ENCODE measurements at regions not wholly inside any gene's neighbourhood (a gene's known extent, or its start where the extent isn't known, plus 50 kb on each side); places are given as distances from the start of the nearest gene placed in this dataset.

DNA sequence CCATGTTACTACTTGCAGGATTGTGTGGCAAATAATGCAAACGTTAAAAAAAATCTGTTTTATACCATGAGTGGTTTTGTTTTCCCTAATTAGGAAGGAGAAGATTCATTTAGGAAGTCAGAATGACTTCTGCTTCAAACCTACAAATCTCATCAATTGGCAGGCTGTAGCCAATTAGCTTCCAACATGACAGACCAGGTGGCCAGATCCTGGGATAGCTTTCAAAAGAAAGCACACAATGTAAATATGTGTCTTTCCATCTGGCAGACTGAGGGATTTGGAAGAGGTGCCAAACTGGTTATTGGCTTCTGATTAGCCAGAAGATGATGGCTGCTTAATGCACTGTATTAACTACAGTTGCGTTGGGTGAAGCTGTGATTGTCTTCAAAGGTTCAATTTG, 432.8 kb downstream of the ANKRD50 start:
- DNase-seq, result no peak

DNA sequence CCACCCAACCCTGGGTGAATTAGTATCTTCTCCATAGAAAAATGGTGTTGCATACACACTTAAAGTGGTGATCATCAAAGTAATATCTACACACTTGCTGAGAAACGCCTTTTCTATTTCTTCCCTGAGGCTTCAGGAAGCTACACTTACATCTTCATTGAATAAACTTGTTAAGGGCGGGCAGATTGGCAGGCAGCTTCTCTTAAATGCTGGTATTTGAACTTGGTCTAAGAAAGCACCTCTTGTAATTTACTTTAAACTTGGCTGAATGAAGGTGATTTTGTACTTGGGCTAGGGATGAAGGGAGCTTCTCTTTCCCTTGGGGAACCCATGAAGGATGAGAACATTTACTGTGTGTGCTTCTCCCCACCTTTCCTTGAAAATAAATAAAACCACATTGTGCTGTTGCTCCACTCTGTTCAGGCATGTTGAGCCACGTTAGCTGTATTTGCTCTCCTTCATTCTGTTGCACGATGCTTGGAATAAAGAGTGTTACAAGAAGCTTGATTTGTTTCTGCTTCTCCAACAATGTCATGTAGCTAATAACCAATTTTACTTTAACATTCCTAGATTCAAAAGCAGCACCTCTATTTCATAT, 430.1 kb downstream of the ANKRD50 start:
- no peak for DNase-seq

DNA sequence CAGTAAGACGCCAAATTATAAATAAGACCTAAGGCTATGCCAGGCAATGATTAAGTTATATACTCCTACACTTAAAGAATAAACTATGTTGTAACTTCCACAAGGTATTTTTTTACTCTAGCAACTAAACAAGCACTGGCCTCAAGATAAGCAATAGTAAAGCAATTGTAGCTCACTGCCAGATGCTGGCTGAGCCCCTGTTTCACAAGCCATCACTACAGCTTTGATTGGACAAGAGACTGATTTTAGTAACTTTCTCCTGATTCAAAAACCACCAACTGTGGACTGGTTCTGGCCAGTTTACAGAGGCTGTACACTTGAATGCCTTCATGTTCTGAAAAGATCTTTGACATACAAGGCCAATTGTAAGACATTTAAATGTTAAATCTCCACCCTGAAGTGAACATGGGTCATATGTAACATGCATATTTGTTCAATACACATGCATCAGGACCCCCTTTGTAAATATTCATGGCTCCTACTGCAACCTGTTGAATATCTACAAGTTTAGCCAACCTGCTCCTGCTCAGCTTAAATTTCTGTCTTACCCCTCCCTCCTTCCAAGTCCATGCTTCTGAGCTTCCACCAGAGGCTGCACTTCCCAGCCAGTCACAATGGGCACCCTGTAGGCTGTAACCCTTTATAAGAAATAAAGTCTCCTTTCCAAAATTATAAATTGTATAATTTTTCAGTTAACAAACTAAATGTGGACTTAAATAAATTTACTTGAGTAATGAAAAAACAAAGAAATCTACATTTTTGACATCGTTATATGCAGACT, 423.6 kb downstream of the ANKRD50 start:
- DNase-seq, result no peak

DNA sequence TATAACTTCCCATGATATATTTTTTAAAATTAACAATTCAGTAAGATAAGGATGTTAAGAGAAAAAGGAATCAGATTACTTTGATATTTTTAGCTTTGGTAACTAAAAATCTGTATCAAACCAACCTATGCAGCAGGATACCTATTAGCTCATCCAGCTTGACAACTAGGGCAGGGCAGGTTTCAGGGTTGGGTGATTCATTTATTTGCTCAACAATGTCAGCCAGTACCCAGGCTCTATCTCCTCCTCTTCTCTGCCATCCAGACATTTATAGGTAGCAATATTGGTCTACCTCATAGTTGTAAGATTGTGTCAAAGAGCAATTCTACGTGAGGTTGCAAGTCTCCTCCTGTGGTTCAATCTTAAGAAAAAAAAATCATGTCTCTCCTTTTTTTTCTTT, 421.9 kb downstream of the ANKRD50 start:
- no peak for DNase-seq

DNA sequence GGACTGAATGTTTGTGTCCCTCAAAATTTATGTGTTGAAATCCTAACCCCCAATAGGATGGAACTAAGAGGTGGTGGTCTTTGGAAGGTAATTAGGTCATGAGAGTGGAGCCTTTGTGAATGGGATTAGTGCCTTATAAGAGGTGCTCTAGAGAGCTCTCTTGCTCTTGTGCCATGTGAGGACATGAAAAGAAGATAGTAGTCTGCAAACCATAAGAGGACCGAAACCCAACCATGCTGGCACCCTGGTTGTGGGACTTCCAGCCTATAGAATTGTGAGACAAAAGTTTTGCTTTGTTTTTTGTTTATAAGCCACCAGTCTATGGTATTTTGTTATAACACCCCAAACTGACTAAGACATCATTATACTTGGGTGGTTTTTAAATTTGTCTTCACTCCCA, 417.1 kb downstream of the ANKRD50 start:
- DNase-seq, result no peak

DNA sequence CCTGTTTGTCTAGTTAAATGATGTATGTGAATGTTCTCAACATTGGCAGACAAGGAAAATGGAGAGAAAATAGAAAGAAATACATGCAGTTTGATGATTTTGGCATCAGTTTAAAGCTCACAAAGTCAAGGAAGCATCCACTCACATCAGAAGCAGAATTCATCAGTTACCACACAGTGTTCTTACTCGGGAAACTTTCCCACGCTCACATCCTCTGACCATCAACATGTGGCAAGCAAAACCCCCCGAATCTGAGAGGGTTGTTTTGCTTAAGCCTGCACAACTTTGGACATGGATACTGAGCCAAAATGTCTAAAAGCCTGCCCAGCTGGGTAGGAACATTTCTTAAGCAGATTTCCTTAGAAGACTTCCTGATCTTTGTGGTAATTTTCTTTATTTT, 407.6 kb downstream of the ANKRD50 start:
- DNase-seq, result no peak

DNA sequence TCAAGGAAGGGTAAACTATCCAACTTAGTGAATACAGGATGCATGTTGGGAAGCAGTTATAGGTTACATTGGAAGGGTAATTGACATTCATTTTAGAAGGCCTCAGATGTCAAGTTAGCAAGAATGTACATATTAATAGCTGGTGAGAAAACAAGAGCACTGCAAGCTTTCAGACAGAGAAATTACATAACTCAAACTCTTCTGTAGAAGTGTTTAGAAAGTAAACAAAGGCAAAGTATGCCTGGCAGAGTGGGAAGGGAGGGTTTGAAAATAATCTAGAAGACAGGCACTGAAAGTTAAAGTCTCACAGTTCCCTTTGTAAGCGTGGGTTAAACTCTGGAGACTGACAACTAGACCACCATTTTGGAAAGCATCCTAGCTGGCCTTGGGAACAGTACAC, 406.2 kb downstream of the ANKRD50 start:
- DNase-seq, result no peak

DNA sequence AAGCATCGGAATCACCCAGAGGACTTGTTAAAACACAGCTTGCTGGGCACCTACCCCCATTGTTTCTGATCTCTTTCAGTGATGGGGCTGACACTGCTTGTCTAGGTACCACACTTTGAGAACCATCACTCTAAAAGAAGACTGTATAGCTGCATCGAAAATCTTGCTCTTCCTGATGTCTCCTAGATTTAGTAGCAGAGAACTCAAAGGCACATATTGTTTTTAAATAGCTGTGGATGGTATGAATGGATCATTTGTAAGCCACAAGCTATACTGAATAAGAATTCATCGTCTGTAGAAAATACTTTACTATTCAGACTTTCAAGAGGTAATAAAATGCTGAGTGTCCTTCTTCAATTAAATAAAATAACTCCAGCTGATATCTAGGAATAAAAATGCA, 405.4 kb downstream of the ANKRD50 start:
- no peak for DNase-seq

DNA sequence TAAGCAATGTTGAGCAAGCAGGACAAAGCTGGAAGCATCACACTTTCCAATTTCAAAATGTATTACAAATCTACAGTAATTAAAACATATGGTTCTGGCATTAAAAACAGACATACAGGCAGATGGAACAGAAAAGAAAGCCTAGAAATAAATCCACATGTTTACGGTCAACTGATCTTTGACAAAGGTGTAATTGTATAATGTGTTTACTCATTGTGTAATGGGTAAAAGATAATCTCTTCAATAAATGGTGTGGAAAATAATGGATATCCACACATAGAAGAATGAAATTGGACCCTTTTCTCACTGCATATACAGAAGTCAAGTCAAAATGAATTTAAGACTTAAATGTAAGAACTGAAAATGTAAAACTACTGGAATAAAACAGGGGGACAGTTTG, 394.2 kb downstream of the ANKRD50 start:
- no peak for DNase-seq

DNA sequence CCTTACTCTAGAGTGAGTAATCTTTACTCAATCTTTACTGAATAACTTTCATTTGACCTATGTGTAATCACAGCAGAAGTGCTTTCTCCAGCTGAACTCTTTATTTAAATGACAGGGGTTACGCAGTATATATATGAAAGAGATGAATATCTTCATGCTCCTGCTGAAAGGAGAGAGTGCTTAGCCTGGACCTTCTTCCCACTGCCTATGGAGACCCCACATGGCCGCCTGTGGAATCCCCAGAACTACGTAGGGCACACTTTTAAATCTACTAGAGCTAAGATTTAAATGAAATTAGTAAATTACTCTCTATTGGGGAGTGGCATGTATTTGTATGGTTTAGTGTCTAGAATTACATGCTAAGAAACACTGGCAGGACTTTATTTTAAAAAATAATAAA, 391.2 kb downstream of the ANKRD50 start:
- no peak for DNase-seq

DNA sequence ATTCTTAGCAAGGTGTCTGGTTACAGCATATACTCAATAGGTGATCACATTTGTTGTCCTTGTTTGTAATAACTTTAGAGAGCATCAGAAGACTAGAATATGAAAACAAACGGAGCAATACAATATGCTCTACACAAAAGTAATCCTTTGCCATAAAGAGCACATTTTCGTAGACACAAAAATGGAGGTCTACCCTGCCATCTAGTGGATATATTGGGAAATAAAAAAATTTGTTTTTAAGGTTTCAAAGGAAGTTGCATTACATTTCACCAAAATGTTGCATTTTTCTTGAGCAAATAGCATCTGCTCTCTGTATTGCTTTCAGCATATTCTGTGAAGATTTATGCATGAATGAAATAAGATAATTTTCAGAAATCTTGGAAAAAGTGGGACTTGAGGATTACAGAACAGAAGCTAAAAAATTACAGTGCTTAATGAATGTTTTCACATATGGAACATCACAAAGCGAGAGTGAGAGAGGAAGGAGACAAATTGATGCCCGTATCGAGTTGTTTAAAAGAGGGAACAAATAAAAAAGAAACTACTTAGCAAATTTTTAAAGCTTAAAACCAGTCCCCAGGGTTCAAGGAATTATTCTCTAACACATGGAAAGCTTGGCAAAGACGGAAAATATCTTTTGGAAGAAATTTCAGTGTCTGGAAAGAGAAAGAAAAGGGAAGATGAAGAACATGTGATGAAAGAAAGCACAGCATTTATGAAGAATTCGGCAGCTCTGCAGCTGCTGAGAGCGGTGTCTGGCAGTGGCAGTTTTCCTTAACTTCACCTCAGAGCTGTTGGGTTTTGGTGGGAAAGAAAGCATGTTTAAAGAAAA, 390.1 kb downstream of the ANKRD50 start:
- no peak for DNase-seq

DNA sequence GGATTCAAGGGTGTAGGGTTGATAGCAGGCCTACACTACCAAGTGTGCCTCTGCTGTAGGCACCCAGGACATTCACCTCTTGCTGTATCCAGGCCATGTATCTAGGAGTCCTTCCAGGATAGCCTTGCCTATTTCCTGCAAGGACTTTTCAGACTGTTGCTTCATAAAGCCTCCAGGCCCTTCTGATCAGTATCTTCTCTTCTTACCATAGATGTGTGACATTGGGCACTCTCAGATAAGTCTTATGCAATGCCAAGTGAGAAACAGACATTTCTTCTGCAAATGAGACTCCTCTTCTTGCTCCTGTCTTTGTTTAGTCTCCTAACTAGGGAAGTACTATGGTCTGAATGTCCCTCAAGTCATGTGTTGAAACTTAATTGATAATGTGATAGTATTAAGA, 386.8 kb downstream of the ANKRD50 start:
- DNase-seq, result no peak

DNA sequence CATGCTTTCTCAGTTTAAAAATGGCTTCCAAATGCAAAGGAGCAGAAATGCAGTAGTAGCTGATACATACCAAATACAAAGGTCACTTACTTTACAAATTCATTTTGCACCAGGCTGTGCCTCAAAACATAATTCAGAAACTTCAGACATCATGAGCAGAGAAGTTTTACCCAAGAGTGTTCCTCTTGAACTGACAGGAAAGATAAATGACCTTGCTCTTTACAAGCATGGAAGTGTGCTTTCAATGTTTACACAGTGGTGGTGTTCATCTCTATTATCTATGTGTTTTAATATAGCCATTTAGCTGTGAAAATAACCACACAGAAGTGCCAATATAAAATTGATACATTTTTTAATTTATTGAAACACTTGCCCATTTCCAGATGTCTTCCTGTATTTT, 383.4 kb downstream of the ANKRD50 start:
- no peak for DNase-seq

DNA sequence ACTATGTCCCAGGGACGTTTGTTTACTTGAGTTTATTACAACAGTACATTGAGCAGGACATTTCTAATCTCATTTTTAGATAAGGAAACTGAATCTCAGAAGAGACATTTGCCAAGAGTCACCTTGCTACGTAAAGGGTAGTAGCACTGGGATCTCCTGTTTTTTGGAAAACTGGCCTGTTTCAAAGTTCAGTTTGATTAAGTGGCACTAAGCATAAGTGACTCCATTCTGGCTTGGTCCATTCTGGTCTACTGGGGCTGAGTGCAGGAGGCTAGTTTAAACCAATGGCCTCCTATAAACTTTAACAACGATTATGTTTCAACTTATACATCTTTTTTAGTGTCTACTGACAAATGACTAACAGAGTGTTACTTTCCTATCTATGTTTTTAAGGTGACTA, 382.5 kb downstream of the ANKRD50 start:
- DNase-seq, result no peak

DNA sequence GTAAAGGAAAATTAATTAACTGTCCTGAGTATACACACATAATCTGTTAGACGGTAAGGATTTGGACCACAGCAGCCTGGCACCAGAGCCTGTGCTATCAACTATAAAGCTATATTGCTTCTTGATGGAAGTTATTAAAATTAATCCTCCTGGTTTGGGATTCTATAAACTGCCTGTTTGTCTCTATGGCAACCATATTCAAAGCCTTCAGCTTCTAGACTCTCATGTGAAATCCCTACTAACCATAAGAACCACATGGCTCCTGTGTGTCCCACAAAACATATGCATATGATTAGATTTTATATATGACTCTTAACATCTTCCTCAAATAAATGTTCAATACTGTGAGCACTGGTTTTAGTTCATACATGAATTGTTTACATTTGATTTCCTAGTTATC, 380.8 kb downstream of the ANKRD50 start:
- no peak for DNase-seq

DNA sequence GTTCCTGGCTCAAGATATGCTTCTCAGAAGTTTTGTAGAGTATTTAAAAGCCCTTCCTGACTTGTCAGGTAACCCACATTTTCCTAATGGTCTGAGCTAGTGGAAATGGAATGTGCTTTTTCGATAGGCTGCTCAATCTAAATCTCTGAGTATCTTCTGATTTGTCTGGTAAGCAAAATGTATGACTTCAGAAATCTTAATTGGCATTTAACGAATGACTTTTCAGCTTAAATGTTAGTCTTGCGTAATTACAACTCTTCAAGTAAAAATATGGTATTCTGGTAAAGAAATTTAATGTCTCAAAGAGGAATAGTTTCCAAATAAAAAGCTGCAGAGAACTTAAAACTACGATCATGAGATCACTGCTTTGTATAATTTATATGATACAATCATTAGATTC, 379.1 kb downstream of the ANKRD50 start:
- no peak for DNase-seq

DNA sequence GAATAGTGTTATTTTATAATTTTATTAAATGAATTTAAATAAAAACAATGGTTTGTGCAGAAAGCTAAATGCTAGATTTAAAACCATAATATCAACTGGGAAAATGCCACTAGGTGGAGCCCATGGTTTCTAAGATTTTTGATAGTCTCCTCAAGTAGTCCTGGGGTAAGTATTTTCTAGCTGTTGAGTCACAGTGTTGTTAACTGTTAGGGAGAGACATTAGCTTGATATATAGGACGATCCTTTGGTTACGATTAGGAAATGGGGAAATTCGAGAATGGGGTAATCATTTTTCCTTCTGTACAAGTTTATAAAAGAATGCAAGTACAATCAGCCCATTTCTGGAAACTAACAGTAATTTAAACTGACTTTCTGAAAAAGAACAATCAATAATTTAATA, 378.4 kb downstream of the ANKRD50 start:
- no peak for DNase-seq

DNA sequence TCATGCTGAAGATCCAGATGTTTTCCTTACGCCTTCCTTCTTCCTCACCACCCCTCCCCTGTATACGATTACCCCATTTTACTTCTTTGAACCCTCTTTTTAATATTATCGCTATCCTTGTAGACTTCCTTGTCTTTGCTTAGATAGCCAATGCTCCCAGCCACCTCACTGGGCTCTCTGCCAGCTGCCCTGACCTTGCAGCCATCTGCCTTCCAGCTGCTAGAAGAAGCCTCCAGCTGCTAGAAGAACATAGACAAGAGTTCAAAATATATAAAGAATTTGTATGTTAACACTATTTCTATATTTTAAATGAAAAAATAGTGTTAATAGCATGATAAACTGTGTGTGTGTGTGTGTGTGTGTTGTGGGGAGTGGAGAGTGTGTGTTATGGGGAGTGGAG, 374.7 kb downstream of the ANKRD50 start:
- DNase-seq, result no peak

DNA sequence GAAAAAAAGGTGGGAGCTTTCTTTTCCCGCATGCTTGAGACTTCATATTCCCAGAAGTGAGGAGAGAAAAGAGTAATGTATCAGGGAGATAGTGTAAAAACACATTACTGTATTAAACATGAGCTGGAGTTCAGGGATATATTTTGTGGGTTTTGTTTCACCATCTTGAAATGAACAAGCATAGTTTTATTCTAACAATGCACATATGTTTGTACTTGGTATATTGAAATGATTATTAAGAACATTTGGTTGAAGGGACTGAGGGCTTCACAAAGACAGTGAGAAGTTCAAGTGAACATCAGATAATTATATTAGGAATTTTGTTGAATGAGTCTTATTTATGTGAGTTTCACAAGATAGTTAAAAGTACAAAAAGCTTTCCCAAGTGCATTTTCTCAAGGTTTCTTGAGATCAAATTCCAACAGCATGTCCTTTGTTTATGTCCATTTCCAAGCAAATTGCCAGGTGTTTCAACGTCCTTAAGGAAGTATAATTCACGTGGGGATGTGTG, 368.8 kb downstream of the ANKRD50 start:
- no peak for DNase-seq

DNA sequence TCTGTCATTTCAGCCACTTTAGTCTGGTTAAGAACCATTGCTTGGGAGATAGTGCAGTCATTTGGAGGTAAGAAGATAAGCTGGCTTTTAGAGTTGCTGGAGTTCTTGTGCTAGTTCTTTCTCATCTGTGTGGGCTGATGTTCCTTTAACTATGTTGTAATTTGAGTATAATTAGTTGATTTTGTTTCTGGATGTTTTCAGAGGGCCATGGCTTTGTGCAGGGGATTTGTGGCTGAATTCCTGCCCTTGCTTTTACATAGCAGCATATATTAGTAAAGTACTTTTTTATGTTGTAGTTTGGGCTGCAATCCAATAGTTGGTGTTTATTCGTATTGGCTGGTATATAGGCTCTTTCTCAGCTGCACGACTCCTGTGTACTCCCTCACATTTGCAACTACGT, 339.6 kb downstream of the ANKRD50 start:
- DNase-seq, result no peak

DNA sequence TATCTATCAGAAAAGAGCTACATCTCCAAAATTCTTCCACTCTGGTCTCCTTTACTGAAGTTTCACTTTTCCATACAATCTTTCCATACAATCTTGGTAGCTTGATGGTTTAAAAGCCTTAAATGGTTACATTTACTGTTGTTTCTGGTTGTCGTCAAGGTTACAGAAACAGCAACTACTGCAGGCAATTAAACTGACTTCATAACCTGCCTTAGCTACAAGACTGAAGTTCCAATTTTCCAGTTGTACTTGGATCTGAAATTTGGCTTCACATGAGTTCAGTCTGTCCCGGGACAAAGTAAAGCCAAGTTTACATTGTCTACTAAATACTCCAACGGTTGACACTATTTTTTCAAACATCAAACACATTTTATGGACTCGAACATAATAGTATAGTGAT, 326.4 kb downstream of the ANKRD50 start:
- no peak for DNase-seq

DNA sequence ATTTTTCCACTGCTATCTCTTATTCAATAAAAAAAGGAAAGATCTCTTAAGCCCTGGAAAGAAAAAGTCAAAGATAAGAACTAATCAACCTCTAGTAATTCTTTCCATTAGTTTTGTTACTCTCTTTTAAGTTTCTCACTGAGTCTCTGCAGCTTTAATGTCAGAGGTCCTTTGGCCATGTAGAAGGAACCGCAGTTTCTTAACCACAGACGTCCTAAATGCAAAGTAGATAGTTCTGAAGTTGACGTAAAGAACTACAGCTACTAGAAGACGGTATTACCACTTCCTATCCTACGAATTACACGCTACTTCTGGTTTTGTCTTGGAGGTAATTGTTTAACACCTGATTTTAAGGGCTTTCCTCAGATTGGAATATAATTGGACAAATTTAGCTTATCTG, 325.9 kb downstream of the ANKRD50 start:
- no peak for DNase-seq

DNA sequence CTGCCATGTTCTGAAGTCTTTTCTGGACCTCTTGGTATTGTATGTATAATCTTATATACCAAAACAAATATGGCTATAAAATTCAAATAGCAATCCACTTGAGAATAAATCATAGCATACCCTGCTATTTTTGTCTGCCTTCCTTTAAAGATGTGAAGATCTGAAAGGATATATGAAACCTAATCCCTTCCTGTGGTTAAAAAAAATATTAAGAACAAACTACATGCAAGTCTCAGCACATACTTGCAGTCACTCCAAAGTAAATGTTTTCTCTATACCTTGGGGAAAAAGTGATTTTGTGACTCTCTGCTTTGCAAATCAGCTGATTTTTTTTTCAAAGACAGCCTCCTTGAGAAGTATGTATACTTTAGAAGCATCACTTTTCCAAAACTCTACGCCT, 322.9 kb downstream of the ANKRD50 start:
- DNase-seq, result no peak

DNA sequence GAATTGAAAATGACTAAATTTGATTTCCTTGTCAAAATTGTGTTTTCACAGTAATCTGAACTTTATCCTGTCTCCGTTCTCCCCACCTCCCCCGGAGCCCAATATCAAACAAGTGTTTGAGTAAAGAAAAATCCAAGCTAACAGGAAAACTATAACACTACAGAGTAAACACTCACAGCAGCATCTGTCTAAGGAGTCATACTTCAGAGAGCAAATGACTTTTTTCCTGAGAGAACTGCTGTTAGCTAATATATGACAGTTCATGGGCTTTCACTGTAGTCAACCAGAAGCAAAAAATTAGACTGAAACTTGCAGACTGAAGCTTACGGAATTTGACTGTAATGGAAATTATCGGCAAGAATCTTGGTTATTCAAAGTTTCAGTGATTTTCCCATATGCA, 321.7 kb downstream of the ANKRD50 start:
- DNase-seq, result no peak

All from right forelimb (tissue), 1 donor.